HG02623 (cell line): ENCODE measurements at regions not wholly inside any gene's neighbourhood (a gene's known extent, or its start where the extent isn't known, plus 50 kb on each side); places are given as distances from the start of the nearest gene placed in this dataset.

ENCODE experiments used
- ATAC-seq: cut with Tn5 transposase; IDR thresholded peaks from one replicate; pipeline ENCODE4 v1.9.1; 2021; ENCODE audit warnings: moderate library complexity; ENCODE audit not compliant: unreplicated experiment

- ATAC-seq: no peak
These were observed 2556.7 kb upstream of the PCDH20 start for GRCh38 chr13:63972328-63972727.

- no peak for ATAC-seq
These were observed 2539.0 kb upstream of the PCDH20 start for GRCh38 chr13:63954683-63955082.

GRCh38 chr13:63948045-63948444 is 2532.4 kb upstream of the PCDH20 start:
- ATAC-seq: no peak

DNA sequence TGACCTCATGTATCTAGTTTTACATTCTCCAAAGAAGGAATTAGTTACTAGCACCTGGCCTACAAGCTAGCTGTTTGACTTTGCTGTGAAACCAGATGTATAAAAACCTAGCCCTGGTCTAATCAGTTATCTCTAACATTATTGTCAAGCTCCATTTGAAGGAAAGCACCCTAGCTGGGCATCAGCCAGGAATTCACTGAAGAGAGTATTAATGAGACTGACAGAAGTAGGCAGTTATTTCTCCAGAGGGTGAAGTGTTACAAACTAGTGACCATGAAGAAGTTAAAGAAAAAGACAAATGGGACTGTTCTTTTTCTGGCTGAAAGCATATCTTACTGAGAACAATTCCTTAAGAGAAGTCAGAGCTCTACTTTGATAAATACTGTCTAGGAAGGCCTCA is 2529.3 kb upstream of the PCDH20 start:
- no peak for ATAC-seq

DNA sequence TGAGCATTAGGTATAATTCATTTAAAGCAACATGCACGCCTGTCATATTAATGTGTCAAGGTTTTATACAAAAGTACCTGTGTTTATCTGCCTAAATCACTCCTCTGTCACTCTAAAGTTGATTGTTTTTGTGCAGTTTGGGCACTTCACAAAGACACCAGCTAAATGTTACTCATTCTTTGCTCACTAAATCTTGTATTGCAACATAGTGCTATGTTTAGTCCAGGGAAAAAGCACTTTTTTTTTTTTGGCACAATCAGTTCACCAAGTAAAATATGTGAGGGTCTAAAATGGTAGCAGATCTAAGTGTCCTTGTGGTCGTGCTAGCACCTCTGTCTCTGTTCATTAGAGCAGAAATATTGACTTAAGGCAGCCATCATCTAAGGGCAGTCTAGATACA is 2526.7 kb upstream of the PCDH20 start:
- no peak for ATAC-seq

GRCh38 chr13:63938851-63939250 is 2523.2 kb upstream of the PCDH20 start:
- ATAC-seq: no peak

GRCh38 chr13:63910511-63910910 is 2494.9 kb upstream of the PCDH20 start:
- ATAC-seq: no peak

DNA sequence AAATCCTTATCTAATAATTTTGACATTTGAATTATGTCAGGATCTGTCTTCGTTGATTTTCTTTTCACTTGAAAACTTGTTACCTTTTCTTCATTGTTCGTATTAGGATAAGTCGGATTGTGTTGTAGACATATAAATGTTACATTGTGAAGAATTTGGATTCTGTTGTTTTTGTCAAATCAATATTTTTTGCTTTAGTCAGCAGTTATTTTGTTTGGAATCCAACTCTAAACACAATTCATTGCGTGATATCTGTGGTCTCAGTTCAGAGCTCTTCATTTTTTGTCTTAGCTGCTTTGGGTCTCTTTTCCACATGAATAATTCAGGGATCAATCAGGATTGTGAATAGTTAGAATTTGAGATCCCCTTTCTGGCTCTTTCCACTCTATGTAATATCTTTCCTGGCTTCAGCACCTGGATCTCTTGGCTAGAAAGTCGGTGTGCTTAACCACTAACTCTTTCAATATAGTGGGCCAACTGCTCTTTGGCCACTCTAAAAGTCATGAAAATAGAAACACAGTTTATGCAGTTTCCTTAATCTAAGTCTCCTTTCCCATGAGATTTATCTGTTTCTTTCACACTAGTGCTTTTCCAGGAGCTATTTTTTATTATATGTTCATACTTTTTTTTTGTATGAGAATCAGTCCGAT is 2494.2 kb upstream of the PCDH20 start:
- no peak for ATAC-seq

DNA sequence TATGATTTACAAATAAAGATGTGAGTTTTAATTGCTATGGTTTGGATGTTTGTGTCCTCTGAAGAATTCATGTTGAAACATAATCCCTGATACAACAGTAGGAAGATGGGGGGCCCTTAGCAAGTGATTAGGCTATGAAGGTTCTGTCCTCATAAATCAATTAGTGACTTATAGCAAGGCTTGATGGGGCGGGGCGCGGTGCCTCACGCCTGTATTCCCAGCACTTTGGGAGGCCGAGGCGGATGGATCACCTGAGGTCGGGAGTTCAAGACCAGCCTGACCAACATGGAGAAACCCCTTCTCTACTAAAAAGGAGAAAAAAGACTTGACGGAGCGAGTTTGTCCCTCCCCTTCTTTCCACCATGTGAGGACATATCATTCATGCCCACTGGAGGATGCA is 2486.5 kb upstream of the PCDH20 start:
- ATAC-seq: no peak

GRCh38 chr13:63901630-63902029 is 2486.0 kb upstream of the PCDH20 start:
- no peak for ATAC-seq

DNA sequence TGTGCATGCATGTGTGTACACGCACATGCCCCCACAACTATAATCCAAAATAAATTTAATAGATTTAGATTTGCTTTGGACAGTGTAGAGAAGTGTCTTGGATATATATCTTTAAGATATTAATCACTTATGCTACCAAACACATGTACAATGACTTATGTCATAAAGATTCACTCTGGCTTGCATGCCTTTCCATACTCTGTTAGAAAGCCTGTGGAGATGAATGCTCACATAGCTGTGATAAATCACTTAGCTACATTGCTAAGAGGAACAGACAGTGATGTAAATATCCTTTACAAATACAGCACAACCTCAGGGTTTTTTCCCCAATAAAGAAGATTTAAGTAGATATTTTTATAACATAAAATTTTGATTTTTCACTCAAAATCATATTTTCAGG is 2484.8 kb upstream of the PCDH20 start:
- no peak for ATAC-seq

DNA sequence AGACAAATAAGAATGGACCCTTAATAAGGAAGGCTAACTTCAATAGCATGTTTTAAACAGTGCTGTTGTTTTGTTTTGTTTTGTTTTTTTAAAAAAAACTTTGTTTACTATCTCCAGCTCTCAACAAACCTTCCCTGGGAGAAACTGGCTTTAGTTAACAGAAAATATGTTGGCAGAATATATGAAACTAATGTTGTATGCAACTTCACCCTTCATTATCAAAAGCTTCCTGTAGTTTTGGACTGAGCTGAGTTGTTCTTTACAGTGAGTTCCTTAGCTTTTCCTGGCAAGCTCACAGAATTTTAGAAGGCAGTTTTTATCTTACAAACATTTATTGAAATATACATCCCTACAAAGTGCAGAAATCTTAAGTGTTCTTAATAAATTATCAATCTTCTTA is 2480.7 kb upstream of the PCDH20 start:
- no peak for ATAC-seq

- ATAC-seq: no peak
These were observed 2466.4 kb upstream of the PCDH20 start for GRCh38 chr13:63882052-63882451.

- no peak for ATAC-seq
These were observed 2465.1 kb upstream of the PCDH20 start for GRCh38 chr13:63880705-63881104.

- ATAC-seq: no peak
These were observed 2458.3 kb upstream of the PCDH20 start for GRCh38 chr13:63873936-63874335.

DNA sequence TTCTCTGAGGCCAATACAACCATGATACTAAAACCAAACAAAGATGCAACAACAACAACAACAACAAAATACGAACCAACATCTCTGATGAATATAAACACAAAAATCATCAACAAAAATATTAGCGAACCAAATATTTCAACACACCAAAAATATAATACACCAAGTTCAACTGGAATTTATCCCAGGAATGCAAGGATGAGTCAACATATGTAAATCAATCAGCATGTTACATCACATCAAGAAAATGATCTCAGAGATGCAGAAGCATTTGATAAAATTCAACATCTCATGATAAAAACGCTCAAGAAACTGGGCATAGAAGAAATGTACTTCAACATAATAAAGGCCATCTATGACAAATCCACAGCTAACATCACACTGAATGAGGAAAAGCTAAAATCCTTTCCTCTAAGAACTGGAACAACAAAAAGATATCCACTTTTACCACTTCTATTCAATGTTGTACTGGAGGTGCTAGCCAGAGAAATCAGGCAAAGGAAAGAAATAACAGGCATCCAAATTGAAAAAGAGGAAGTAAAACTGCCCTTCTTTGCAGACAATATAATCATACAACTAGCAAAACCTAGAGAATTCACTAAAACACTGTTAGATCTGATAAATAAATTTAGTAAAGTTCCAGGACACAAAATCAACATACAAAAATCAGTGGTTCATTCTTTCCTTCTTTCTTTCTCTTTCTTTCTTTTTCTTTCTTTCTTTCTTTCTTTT is 2448.7 kb upstream of the PCDH20 start:
- ATAC-seq: no peak

DNA sequence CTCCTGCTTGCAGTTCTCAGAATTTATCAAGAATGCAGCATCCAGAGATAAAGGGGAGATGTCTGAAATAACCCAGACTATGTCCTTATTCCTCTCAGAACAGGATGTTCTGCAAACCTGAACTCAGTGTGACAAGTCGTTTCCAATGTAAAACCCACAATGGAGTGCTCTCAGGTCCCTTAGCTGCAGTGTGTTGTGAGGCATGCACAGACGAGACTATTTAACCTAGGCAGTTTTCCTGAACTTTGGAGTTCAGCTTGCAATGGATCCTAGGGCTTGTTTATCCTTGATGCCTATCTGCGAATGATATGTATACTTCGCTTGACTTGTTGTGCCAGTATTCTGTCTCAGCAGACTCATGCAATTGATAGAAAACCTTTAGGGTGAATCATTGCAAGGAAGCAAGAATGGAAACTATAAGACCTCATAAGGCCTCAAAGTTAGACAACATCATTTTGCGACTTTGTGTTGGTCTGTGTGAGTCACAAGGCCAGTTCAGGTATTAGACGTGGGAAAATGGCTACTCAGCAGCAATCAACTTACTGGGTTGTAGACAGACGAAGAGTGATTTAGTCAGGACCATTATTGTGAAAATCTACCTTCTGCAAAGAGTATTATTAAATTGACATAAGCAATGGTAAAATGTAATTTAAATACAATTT is 2439.9 kb upstream of the PCDH20 start:
- ATAC-seq: no peak

DNA sequence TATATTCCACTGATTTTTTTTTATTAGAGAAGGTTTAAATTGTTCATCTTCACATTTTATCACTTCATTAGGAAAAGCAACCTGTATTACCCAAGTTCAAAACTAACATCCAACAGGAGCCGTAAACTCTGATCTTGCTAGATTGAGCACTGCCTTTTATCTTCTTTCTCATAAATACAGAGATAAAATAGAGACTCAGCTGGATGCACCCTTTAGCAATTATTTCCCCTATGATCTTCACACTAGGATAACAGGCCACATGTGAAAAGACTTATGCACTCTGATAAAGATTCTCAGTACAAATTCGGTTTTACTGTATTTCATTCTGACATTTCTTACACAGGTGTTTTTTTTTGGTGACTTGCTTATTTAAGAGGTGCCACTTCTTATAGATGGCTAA is 2438.2 kb upstream of the PCDH20 start:
- no peak for ATAC-seq

DNA sequence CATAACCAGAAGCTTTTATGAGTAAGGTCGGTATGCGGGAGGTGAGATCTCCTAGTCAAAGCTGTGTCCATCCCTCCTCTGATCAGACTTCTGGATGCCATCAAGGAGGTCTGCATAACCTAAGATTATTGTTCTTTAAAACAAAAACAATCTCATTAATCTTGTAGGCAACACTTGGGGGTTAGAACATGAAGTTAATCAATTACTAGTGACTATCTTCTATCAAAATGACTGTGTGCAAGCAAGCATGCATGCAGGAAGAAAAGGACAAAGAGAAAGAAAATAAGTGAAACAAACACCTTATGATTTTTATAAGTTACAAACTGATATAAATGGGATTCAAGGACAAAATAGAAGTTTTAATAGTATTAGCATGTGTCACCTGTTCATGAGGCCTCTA is 2435.9 kb upstream of the PCDH20 start:
- no peak for ATAC-seq

DNA sequence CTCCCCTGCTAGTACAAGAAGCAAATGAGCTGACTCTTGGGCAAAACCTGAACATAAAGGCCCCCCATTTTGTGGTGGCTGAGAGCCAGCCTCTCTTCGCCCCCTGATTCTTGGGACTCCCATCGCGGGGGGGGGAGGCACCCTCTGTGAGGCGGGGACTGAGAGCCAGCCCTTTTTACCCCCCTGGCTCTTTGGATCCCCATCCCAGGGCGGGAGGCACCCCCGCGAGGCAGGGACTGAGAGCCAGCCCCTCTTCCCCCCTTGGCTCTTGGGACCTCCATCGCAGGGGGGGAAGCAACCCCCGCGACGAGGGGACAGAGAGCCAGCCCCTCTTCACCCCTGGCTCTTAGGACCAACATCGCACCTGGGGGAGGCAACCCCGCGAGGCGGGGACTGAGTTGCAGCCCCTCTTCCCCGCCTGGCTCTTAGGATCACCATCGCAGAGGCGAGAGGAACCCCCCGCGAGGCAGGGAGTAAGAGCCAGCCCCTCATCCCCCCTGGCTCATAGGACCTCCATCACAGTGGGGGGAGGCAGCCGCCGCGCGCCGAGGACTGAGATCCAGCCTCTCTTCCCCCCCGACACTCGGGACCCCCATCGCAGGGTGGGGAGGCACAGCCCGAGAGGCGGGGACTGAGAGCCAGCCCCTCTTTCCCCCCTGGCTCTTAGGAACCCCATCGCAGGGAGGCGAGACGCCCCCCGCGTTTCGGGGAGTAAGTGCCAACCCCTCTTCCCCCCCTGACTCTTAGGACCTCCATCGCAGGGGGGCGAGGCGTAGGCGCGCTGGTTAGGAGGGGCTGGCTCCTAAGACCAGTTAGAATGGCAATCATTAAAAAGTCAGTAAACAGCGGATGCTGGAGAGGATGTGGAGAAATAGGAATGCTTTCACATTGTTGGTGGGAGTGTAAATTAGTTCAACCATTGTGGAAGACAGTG is 2428.4 kb upstream of the PCDH20 start:
- ATAC-seq: no peak

DNA sequence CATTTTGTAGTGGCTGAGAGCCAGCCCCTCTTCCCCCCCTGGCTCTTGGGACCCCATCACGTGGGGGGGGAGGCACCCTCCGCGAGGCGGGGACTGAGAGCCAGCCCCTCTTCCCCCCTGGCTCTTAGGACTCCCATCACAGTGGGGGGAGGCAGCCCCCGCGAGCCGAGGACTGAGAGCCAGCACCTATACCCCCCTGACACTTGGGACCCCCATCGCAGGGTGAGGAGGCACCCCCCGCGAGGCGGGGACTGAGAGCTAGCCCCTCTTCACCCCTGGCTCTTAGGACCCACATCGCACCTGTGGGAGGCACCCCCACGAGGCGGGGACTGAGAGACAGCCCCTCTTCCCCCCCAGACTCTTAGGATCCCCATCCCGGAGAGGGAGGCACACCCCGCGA is 2426.5 kb upstream of the PCDH20 start:
- ATAC-seq: no peak
